Smooth muscle cell (in vitro differentiated cells): ENCODE measurements at regions not wholly inside any gene's neighbourhood (a gene's known extent, or its start where the extent isn't known, plus 50 kb on each side); places are given as distances from the start of the nearest gene placed in this dataset.
A peak's percentile ranks its signal among the peaks of the same experiment; 100 is the strongest.

ENCODE experiments used
- DNase-seq: peaks from one replicate; lab custom pipeline; 2025; ENCODE audit not compliant: unreplicated experiment; lab: John Stamatoyannopoulos, UW
- H2AFZ ChIP-seq: fragments of 200-600 bp; sonication (generic); 2 replicates; pipeline ENCODE4 v1.6.0; 2016; ENCODE audit warnings: antibody characterized with exemption, low read depth, mild to moderate bottlenecking
- H3F3A ChIP-seq: fragments of 200-600 bp; sonication (generic); 2 replicates; pipeline ENCODE4 v1.6.0; 2017; ENCODE audit warnings: antibody characterized with exemption, low read depth
- H3K27ac ChIP-seq: fragments of 200-600 bp; sonication (generic); 2 replicates; pipeline ENCODE4 v1.5.1; 2016; ENCODE audit warnings: low read depth, mild to moderate bottlenecking
- H3K27me3 ChIP-seq: fragments of 200-600 bp; sonication (generic); 2 replicates; pipeline ENCODE4 v1.6.1; 2016; ENCODE audit warnings: low read depth, mild to moderate bottlenecking
- H3K36me3 ChIP-seq: fragments of 200-600 bp; sonication (generic); 2 replicates; pipeline ENCODE4 v1.5.1; 2016; ENCODE audit warnings: low read depth
- H3K4me1 ChIP-seq: fragments of 200-600 bp; sonication (generic); 2 replicates; pipeline ENCODE4 v1.5.1; 2016; ENCODE audit warnings: low read depth
- H3K4me2 ChIP-seq: fragments of 200-600 bp; sonication (generic); 2 replicates; pipeline ENCODE4 v1.6.0; 2016; ENCODE audit warnings: mild to moderate bottlenecking
- H3K4me3 ChIP-seq: fragments of 200-600 bp; sonication (generic); 2 replicates; pipeline ENCODE4 v1.5.1; 2016; ENCODE audit warnings: mild to moderate bottlenecking
- H3K79me2 ChIP-seq: fragments of 200-600 bp; sonication (generic); 2 replicates; pipeline ENCODE4 v1.6.0; 2016; ENCODE audit warnings: low read depth, mild to moderate bottlenecking
- H3K9ac ChIP-seq: fragments of 200-600 bp; sonication (generic); 2 replicates; pipeline ENCODE4 v1.6.0; 2016; ENCODE audit warnings: low read depth
- H3K9me3 ChIP-seq: fragments of 200-600 bp; sonication (generic); replicated peaks from 2 replicates; pipeline ENCODE4 v1.5.1; 2016; ENCODE audit warnings: low read depth
- H4K20me1 ChIP-seq: fragments of 200-600 bp; sonication (generic); 2 replicates; pipeline ENCODE4 v1.6.0; 2016; ENCODE audit warnings: low read depth
- WGBS: methylation state at CpG from one replicate; pipeline ENCODE4 v1.1.7; 2016; ENCODE audit warnings: low lambda C conversion rate; 5-methylcytosine and 5-hydroxymethylcytosine counted together
- TF ChIP-seq, protein P1 (sequence below): fragments of 200-600 bp; sonication (generic); IDR thresholded peaks from 2 replicates; pipeline ENCODE4 v1.5.1; 2017; ENCODE audit warnings: borderline replicate concordance, mild to moderate bottlenecking, antibody characterized with exemption; ENCODE audit not compliant: insufficient read depth, poor library complexity, severe bottlenecking

GRCh38 chr2:78553866-78554647 is 471.4 kb upstream of the REG3G start:
- no peaks in the 10 kb centered on the region for H3F3A ChIP-seq
- DNase-seq, result no peak
- no peak overlapping the region for H3K9ac ChIP-seq
- 38% methylated on average over 3 of the region's 3 CpGs for WGBS
- no peak overlapping the region for H3K4me2 ChIP-seq
- H3K4me1 ChIP-seq, result peaks cover 12% of the 10 kb centered on the region
- no peak overlapping the region for H3K4me3 ChIP-seq
- no peaks in the 10 kb centered on the region for H4K20me1 ChIP-seq
- H3K79me2 ChIP-seq, result no peaks in the 10 kb centered on the region
- peak overlapping the region; percentile 66 for H2AFZ ChIP-seq
- no peaks in the 10 kb centered on the region for H3K27me3 ChIP-seq
- peaks cover 4% of the 10 kb centered on the region for H3K9me3 ChIP-seq
- H3K36me3 ChIP-seq, result no peaks in the 10 kb centered on the region
- TF ChIP-seq, protein P1, sequence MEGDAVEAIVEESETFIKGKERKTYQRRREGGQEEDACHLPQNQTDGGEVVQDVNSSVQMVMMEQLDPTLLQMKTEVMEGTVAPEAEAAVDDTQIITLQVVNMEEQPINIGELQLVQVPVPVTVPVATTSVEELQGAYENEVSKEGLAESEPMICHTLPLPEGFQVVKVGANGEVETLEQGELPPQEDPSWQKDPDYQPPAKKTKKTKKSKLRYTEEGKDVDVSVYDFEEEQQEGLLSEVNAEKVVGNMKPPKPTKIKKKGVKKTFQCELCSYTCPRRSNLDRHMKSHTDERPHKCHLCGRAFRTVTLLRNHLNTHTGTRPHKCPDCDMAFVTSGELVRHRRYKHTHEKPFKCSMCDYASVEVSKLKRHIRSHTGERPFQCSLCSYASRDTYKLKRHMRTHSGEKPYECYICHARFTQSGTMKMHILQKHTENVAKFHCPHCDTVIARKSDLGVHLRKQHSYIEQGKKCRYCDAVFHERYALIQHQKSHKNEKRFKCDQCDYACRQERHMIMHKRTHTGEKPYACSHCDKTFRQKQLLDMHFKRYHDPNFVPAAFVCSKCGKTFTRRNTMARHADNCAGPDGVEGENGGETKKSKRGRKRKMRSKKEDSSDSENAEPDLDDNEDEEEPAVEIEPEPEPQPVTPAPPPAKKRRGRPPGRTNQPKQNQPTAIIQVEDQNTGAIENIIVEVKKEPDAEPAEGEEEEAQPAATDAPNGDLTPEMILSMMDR, result no peak
- no peak overlapping the region for H3K27ac ChIP-seq

GRCh38 chr2:78561876-78562275 is 463.6 kb upstream of the REG3G start:
- H3K4me1 ChIP-seq, result no peaks in the 10 kb centered on the region
- no peak overlapping the region for H3K9ac ChIP-seq
- H3K79me2 ChIP-seq, result no peaks in the 10 kb centered on the region
- TF ChIP-seq, protein P1, result no peak
- no peaks in the 10 kb centered on the region for H3F3A ChIP-seq
- no peak overlapping the region for H2AFZ ChIP-seq
- H3K4me3 ChIP-seq, result no peak overlapping the region
- H3K4me2 ChIP-seq, result no peak overlapping the region
- no peak for DNase-seq
- no peaks in the 10 kb centered on the region for H3K27me3 ChIP-seq
- no peak overlapping the region for H3K27ac ChIP-seq
- no peaks in the 10 kb centered on the region for H4K20me1 ChIP-seq
- peaks cover 4% of the 10 kb centered on the region for H3K9me3 ChIP-seq
- H3K36me3 ChIP-seq, result no peaks in the 10 kb centered on the region

DNA sequence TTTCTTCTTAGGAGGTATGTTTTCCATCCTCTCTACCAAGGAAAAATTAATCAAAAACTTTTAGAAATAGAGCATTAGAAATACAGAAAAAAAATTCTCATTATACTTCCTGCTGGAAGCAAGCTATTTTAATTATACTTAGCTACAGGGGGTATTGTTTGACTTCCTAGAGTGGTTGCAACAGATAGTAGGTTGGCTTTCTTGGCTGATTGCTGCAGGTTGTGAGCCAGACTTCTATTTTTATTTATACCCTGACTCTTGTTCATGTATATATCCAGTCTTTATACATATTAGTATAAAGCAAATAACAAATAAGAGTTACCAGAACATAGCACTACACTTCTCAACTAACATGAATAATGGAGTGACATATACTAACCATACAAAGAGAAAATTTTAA is 460.8 kb upstream of the REG3G start:
- H3K27ac ChIP-seq, result no peak overlapping the region

More for the DNA sequence above, 460.8 kb upstream of the REG3G start:
- Histone ChIP-seq H4K20me1 (no peaks in the 10 kb centered on the region), H3K79me2 (no peaks in the 10 kb centered on the region), H3K36me3 (no peaks in the 10 kb centered on the region), H3K4me1 (no peaks in the 10 kb centered on the region), H3K9ac (no peak overlapping the region), H3K27me3 (no peaks in the 10 kb centered on the region), H3K4me2 (no peak overlapping the region), H3K4me3 (no peak overlapping the region), H3F3A (no peaks in the 10 kb centered on the region), H2AFZ (no peak overlapping the region), H3K9me3 (no peaks in the 10 kb centered on the region)
- TF ChIP-seq, protein P1, result no peak
- DNase-seq, result no peak
